Neural cell (in vitro differentiated cells): ENCODE measurements at regions not wholly inside any gene's neighbourhood (a gene's known extent, or its start where the extent isn't known, plus 50 kb on each side); places are given as distances from the start of the nearest gene placed in this dataset.

ENCODE experiments used
- H2AFZ ChIP-seq: fragments of 200-600, 300-800 bp; sonication (generic), shearing (Covaris generic); 2 replicates; pipeline ENCODE4 v1.6.0; 2014; ENCODE audit warnings: low read depth, mild to moderate bottlenecking, antibody characterized with exemption, low read length, moderate library complexity
- H3F3A ChIP-seq: fragments of 200-600 bp; shearing (Covaris generic); 2 replicates; pipeline ENCODE4 v1.6.1; 2016; ENCODE audit warnings: mild to moderate bottlenecking, moderate library complexity, mixed read lengths, antibody characterized with exemption, low read length; ENCODE audit not compliant: insufficient read depth, poor library complexity, severe bottlenecking
- H3K27ac ChIP-seq: fragments of 200-600, 300-800 bp; sonication (generic), shearing (Covaris generic); 2 replicates; pipeline ENCODE4 v1.5.1; 2014; ENCODE audit warnings: mild to moderate bottlenecking, low read length, moderate library complexity
- H3K27me3 ChIP-seq: fragments of 300-800, 200-600 bp; sonication (generic), shearing (Covaris generic); 2 replicates; pipeline ENCODE4 v1.6.0; 2014; ENCODE audit warnings: mild to moderate bottlenecking, low read depth, low read length, moderate library complexity; ENCODE audit not compliant: insufficient read depth
- H3K36me3 ChIP-seq: fragments of 300-800, 200-600 bp; sonication (generic), shearing (Covaris generic); 2 replicates; pipeline ENCODE4 v1.5.1; 2014; ENCODE audit warnings: mild to moderate bottlenecking, antibody characterized with exemption, low read length, moderate library complexity; ENCODE audit not compliant: insufficient read depth
- H3K4me2 ChIP-seq: fragments of 300-800, 200-600 bp; sonication (generic), shearing (Covaris generic); 2 replicates; pipeline ENCODE4 v1.6.0; 2014; ENCODE audit warnings: mild to moderate bottlenecking, low read length
- H3K4me3 ChIP-seq: fragments of 300-800, 200-600 bp; sonication (generic), shearing (Covaris generic); 2 replicates; pipeline ENCODE4 v1.5.1; 2014; ENCODE audit warnings: mild to moderate bottlenecking, low read length, moderate library complexity
- H3K79me2 ChIP-seq: fragments of 200-600 bp; shearing (Covaris generic); replicated peaks from 2 replicates; pipeline ENCODE4 v1.6.0; 2014; ENCODE audit warnings: mild to moderate bottlenecking, low read length, moderate library complexity; ENCODE audit not compliant: insufficient read depth
- H3K9ac ChIP-seq: fragments of 300-800, 200-600 bp; sonication (generic), shearing (Covaris generic); 2 replicates; pipeline ENCODE4 v1.6.1; 2016; ENCODE audit warnings: mild to moderate bottlenecking, low read length, mixed read lengths
- H3K9me2 ChIP-seq: fragments of 200-600 bp; shearing (Covaris generic); 2 replicates; pipeline ENCODE4 v1.6.1; 2016; ENCODE audit warnings: mild to moderate bottlenecking, low read length, mixed read lengths; ENCODE audit not compliant: insufficient read depth
- H3K9me3 ChIP-seq: fragments of 200-600, 300-800 bp; sonication (generic), shearing (Covaris generic); 2 replicates; pipeline ENCODE4 v1.6.1; 2016; ENCODE audit warnings: mild to moderate bottlenecking, mixed run types, low read length, moderate library complexity, mixed read lengths
- H4K20me1 ChIP-seq: fragments of 200-600 bp; shearing (Covaris generic); 2 replicates; pipeline ENCODE4 v1.6.1; 2016; ENCODE audit warnings: mild to moderate bottlenecking, mixed run types; ENCODE audit not compliant: insufficient read depth
- CTCF ChIP-seq: fragments of 450-650 bp; IDR thresholded peaks from 2 replicates; pipeline ENCODE4 v1.5.1; 2014; ENCODE audit warnings: antibody characterized with exemption, mild to moderate bottlenecking, moderate library complexity; ENCODE audit not compliant: poor library complexity, severe bottlenecking
- EP300 ChIP-seq: fragments of 450-650 bp; conservative IDR thresholded peaks from 2 replicates; pipeline ENCODE4 v1.6.1; 2014; ENCODE audit warnings: antibody characterized with exemption, mild to moderate bottlenecking, moderate library complexity; ENCODE audit not compliant: poor library complexity, severe bottlenecking
- EZH2 ChIP-seq: fragments of 200-600, 300-800 bp; shearing (Covaris generic), sonication (generic); IDR thresholded peaks from 2 replicates; pipeline ENCODE4 v1.6.1; 2014; ENCODE audit warnings: antibody characterized with exemption, low read length, borderline replicate concordance, mild to moderate bottlenecking; ENCODE audit not compliant: insufficient read depth, poor library complexity, severe bottlenecking
- MXI1 ChIP-seq: fragments of 450-650 bp; conservative IDR thresholded peaks from 2 replicates; pipeline ENCODE4 v1.6.1; 2014; ENCODE audit warnings: antibody characterized with exemption, mild to moderate bottlenecking; ENCODE audit not compliant: poor library complexity, severe bottlenecking
- POLR2AphosphoS5 ChIP-seq: IDR thresholded peaks from 2 replicates; pipeline ENCODE4 v1.6.1; 2012
- RAD21 ChIP-seq: fragments of 450-650 bp; conservative IDR thresholded peaks from 2 replicates; pipeline ENCODE4 v1.6.1; 2014; ENCODE audit warnings: antibody characterized with exemption, mild to moderate bottlenecking, moderate library complexity
- REST ChIP-seq: IDR thresholded peaks from 2 replicates; pipeline ENCODE4 v1.6.1; 2012; ENCODE audit warnings: borderline replicate concordance
- SMC3 ChIP-seq: fragments of 450-650 bp; conservative IDR thresholded peaks from 2 replicates; pipeline ENCODE4 v1.6.1; 2014; ENCODE audit warnings: antibody characterized with exemption, mild to moderate bottlenecking, moderate library complexity; ENCODE audit not compliant: poor library complexity
- TAF1 ChIP-seq: IDR thresholded peaks from 2 replicates; pipeline ENCODE4 v1.6.1; 2012; ENCODE audit warnings: low read depth

DNA sequence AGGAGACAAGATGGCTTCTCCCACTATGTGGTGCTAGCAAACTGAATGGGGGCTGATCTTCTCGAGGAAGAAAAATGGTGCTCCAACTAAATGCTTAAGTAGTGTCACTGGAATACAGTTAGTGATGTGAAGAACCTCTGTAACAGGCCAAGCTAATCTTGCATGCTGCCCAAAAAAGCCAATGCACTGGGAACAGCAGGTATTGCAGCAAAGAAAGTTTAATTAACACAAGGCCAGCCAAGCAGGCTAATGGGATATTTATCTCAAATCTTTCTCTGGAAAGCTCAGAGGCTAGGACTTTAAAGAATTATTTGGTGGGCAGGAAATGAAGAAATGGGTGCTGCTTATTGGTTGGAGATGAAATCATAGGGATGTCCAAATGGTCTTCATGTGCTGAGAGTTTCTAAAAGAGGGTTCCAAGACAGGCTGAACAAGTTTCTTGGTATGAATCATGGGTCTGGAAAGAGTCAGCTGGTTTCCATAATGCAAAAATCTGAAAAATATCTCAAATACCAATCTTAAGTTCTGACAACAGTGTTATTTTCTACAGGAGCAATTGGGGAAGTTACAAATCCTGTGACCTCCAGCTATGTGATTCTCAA is 1550.5 kb downstream of the SLITRK5 start:
- Histone ChIP-seq H3K36me3 (no peaks in the 10 kb centered on the region), H2AFZ (no peak overlapping the region), H4K20me1 (no peaks in the 10 kb centered on the region), H3F3A (no peaks in the 10 kb centered on the region), H3K79me2 (no peaks in the 10 kb centered on the region), H3K9me2 (no peaks in the 10 kb centered on the region), H3K27ac (no peak overlapping the region), H3K4me2 (no peak overlapping the region), H3K27me3 (no peaks in the 10 kb centered on the region), H3K9me3 (no peaks in the 10 kb centered on the region), H3K4me3 (no peak overlapping the region), H3K9ac (no peak overlapping the region)
- no peak for TF ChIP-seq CTCF

- Histone ChIP-seq H4K20me1 (no peaks in the 10 kb centered on the region), H3K4me2 (no peak overlapping the region), H3K79me2 (no peaks in the 10 kb centered on the region), H3K9ac (no peak overlapping the region), H3F3A (no peaks in the 10 kb centered on the region), H2AFZ (no peak overlapping the region), H3K4me3 (no peak overlapping the region), H3K27me3 (no peaks in the 10 kb centered on the region), H3K36me3 (no peaks in the 10 kb centered on the region), H3K9me2 (no peaks in the 10 kb centered on the region), H3K27ac (no peak overlapping the region), H3K9me3 (no peaks in the 10 kb centered on the region)
- TF ChIP-seq EZH2 = no peak
- no peak for TF ChIP-seq TAF1
- no peak for TF ChIP-seq REST
- no peak for TF ChIP-seq POLR2AphosphoS5
Measured at GRCh38 chr13:89227356-89227755, 1556.2 kb downstream of the SLITRK5 start.

GRCh38 chr13:89238496-89238895 is 1567.3 kb downstream of the SLITRK5 start:
- H3F3A ChIP-seq = no peaks in the 10 kb centered on the region
- H3K4me2 ChIP-seq = no peak overlapping the region
- H4K20me1 ChIP-seq = no peaks in the 10 kb centered on the region
- no peaks in the 10 kb centered on the region for H3K9me3 ChIP-seq
- H3K36me3 ChIP-seq = no peaks in the 10 kb centered on the region
- no peaks in the 10 kb centered on the region for H3K79me2 ChIP-seq
- H2AFZ ChIP-seq = no peak overlapping the region
- H3K4me3 ChIP-seq = no peak overlapping the region
- no peaks in the 10 kb centered on the region for H3K9me2 ChIP-seq
- H3K9ac ChIP-seq = no peak overlapping the region
- H3K27me3 ChIP-seq = no peaks in the 10 kb centered on the region
- H3K27ac ChIP-seq = no peak overlapping the region
- TF ChIP-seq RAD21 = no peak
- no peak for TF ChIP-seq EZH2
- no peak for TF ChIP-seq TAF1
- TF ChIP-seq POLR2AphosphoS5 = no peak
- TF ChIP-seq REST = no peak
- TF ChIP-seq CTCF = no peak
- no peak for TF ChIP-seq MXI1
- no peak for TF ChIP-seq SMC3
- TF ChIP-seq EP300 = no peak
